Neural progenitor cell (in vitro differentiated cells): ENCODE measurements at regions not wholly inside any gene's neighbourhood (a gene's known extent, or its start where the extent isn't known, plus 50 kb on each side); places are given as distances from the start of the nearest gene placed in this dataset.

Source experiments
- DNase-seq: peaks from one replicate; pipeline ENCODE4 v3.0.0-alpha.2; 2016; ENCODE audit warnings: low spot score
- H2AFZ ChIP-seq: fragments of 200-600 bp; sonication (generic); replicated peaks from 2 replicates; pipeline ENCODE4 v1.6.1; 2016; ENCODE audit warnings: antibody characterized with exemption
- H3F3A ChIP-seq: fragments of 200-600 bp; sonication (generic); 2 replicates; pipeline ENCODE4 v1.6.1; 2016; ENCODE audit warnings: antibody characterized with exemption, low read depth
- H3K27ac ChIP-seq: fragments of 200-600 bp; sonication (generic); 2 replicates; pipeline ENCODE4 v1.5.1; 2016; ENCODE audit warnings: mild to moderate bottlenecking
- H3K27me3 ChIP-seq: fragments of 200-600 bp; sonication (generic); 2 replicates; pipeline ENCODE4 v1.6.1; 2016; ENCODE audit warnings: mild to moderate bottlenecking, moderate library complexity
- H3K36me3 ChIP-seq: fragments of 200-600 bp; sonication (generic); 2 replicates; pipeline ENCODE4 v1.5.1; 2016
- H3K4me1 ChIP-seq: fragments of 200-600 bp; sonication (generic); 2 replicates; pipeline ENCODE4 v1.6.1; 2016; ENCODE audit warnings: mixed run types
- H3K4me2 ChIP-seq: fragments of 200-600 bp; sonication (generic); 2 replicates; pipeline ENCODE4 v1.6.1; 2016
- H3K4me3 ChIP-seq: fragments of 200-600 bp; sonication (generic); 2 replicates; pipeline ENCODE4 v1.5.1; 2016
- H3K79me2 ChIP-seq: fragments of 200-600 bp; sonication (generic); 2 replicates; pipeline ENCODE4 v1.6.1; 2016; ENCODE audit warnings: low read depth
- H3K9ac ChIP-seq: fragments of 200-600 bp; sonication (generic); 2 replicates; pipeline ENCODE4 v1.6.1; 2016
- H3K9me3 ChIP-seq: fragments of 200-600 bp; sonication (generic); 2 replicates; pipeline ENCODE4 v1.5.1; 2016; ENCODE audit warnings: low read depth
- H4K20me1 ChIP-seq: fragments of 200-600 bp; sonication (generic); 2 replicates; pipeline ENCODE4 v1.6.1; 2016; ENCODE audit warnings: low read depth
- H3K27ac Mint-ChIP-seq: 3 replicates; pipeline ENCODE4 v1.8.0; 2021; ENCODE audit warnings: mixed read lengths
- H3K27me3 Mint-ChIP-seq: 2 replicates; pipeline ENCODE4 v1.8.0; 2022; ENCODE audit warnings: low read depth, mild to moderate bottlenecking, inconsistent platforms, moderate library complexity, mixed read lengths; ENCODE audit not compliant: insufficient read depth
- H3K36me3 Mint-ChIP-seq: 3 replicates; pipeline ENCODE4 v1.8.0; 2021; ENCODE audit warnings: mixed read lengths
- H3K4me1 Mint-ChIP-seq: 3 replicates; pipeline ENCODE4 v1.8.0; 2021; ENCODE audit warnings: mixed read lengths
- H3K4me3 Mint-ChIP-seq: 3 replicates; pipeline ENCODE4 v1.8.0; 2021; ENCODE audit warnings: mild to moderate bottlenecking, moderate library complexity, mixed read lengths
- H3K9me3 Mint-ChIP-seq: 3 replicates; pipeline ENCODE4 v1.8.0; 2020; ENCODE audit warnings: mixed read lengths
- CTCF ChIP-seq: fragments of 200-600 bp; sonication (generic); IDR thresholded peaks from 2 replicates; pipeline ENCODE4 v1.5.1; 2017; ENCODE audit warnings: antibody characterized with exemption, mild to moderate bottlenecking
- EZH2 ChIP-seq: fragments of 200-600 bp; sonication (generic); IDR thresholded peaks from 2 replicates; pipeline ENCODE4 v1.6.1; 2017; ENCODE audit warnings: antibody characterized with exemption, mild to moderate bottlenecking, moderate library complexity
- EZH2phosphoT487 ChIP-seq: fragments of 200-600 bp; sonication (generic); IDR thresholded peaks from 2 replicates; pipeline ENCODE4 v1.6.1; 2017; ENCODE audit warnings: antibody characterized with exemption

GRCh38 chr16:87056083-87056482 lies 261.1 kb downstream of the C16orf95 start:
- no peaks in the 10 kb centered on the region for H3K36me3 Mint-ChIP-seq
- DNase-seq: no peak

DNA sequence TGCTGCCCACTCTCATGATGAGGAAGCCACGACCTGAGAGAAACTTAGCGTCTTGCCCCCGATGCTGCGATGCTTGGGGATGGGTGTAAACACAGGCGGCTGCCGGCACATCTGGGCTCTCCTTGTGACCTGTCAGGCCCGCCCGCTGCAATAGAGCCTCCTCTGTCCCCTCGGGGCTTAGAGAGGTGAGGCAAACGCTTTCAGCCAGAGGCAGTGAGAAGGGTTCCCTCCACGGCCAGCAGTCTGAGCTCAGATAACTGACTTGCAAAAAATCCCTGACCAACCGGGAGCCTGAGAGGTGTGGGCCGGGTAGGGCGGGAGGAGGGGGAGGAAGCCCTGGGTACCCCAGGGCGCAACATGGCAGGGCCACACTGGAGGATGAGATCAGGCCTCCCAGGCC lies 260.6 kb downstream of the C16orf95 start:
- Mint-ChIP-seq H3K4me3 (no peak overlapping the region), H3K9me3 (peaks cover 3% of the 10 kb centered on the region), H3K4me1 (peaks cover 9% of the 10 kb centered on the region), H3K27me3 (peaks cover 11% of the 10 kb centered on the region), H3K36me3 (no peaks in the 10 kb centered on the region), H3K27ac (no peak overlapping the region)
- peaks cover 8% of the 10 kb centered on the region for H3F3A ChIP-seq
- H3K27ac ChIP-seq: no peak overlapping the region
- H3K4me2 ChIP-seq: no peak overlapping the region
- no peaks in the 10 kb centered on the region for H3K4me1 ChIP-seq
- H3K79me2 ChIP-seq: no peaks in the 10 kb centered on the region
- no peaks in the 10 kb centered on the region for H3K27me3 ChIP-seq
- no peaks in the 10 kb centered on the region for H3K36me3 ChIP-seq
- no peaks in the 10 kb centered on the region for H4K20me1 ChIP-seq
- H3K9me3 ChIP-seq: no peaks in the 10 kb centered on the region
- no peak overlapping the region for H3K9ac ChIP-seq
- no peak overlapping the region for H3K4me3 ChIP-seq
- H2AFZ ChIP-seq: no peak overlapping the region
- DNase-seq: no peak
- no peak for TF ChIP-seq EZH2phosphoT487

More at GRCh38 chr16:87056083-87056482, 261.1 kb downstream of the C16orf95 start:
- H3K4me3 ChIP-seq: no peak overlapping the region
- Mint-ChIP-seq H3K27ac (no peak overlapping the region), H3K9me3 (peaks cover 3% of the 10 kb centered on the region), H3K4me3 (no peak overlapping the region), H3K4me1 (peaks cover 9% of the 10 kb centered on the region), H3K27me3 (peaks cover 11% of the 10 kb centered on the region)
- no peak overlapping the region for H3K4me2 ChIP-seq
- H3K9ac ChIP-seq: no peak overlapping the region
- H4K20me1 ChIP-seq: no peaks in the 10 kb centered on the region
- peaks cover 8% of the 10 kb centered on the region for H3F3A ChIP-seq
- H3K9me3 ChIP-seq: no peaks in the 10 kb centered on the region
- H3K36me3 ChIP-seq: no peaks in the 10 kb centered on the region
- no peak overlapping the region for H2AFZ ChIP-seq
- no peaks in the 10 kb centered on the region for H3K79me2 ChIP-seq
- no peaks in the 10 kb centered on the region for H3K4me1 ChIP-seq
- no peak overlapping the region for H3K27ac ChIP-seq
- TF ChIP-seq CTCF (peak; percentile 14), EZH2 (no peak)
- no peaks in the 10 kb centered on the region for H3K27me3 ChIP-seq

DNA sequence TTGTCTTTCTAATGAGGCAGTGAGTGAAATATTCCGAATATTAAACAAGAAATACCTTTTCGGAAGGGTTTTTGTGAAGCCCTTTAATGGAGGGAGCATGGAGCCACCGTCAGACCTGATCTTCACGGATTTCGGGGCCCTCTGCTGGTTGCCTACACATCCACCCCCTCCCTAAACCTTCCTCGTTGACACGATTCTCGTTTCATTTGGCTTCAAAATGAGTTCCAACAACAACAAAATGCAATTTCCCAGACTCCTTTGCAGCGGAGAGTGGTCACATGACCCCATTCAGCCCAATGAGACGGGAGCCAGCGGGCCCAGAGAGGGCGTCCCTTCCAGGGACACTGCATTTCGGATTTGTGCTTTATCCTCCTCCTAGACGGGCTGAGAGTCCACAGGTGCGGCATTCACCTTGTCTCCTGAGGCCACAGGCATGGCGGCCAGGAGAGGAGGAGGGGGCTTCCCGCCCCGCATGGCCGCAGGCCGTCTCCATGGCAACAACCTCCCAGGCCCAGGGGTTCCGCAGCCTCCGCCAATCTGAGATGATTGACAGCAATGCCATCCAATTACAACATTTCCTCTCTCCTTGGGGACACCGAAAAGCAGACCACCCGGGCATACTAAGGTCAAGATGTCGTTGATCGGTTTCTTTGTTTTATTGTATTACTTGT lies 259.8 kb downstream of the C16orf95 start:
- Histone ChIP-seq H4K20me1 (no peaks in the 10 kb centered on the region), H3K36me3 (no peaks in the 10 kb centered on the region), H3K4me3 (no peak overlapping the region), H3K27me3 (no peaks in the 10 kb centered on the region), H3K79me2 (no peaks in the 10 kb centered on the region), H3K9me3 (no peaks in the 10 kb centered on the region), H3K4me1 (peaks cover 2% of the 10 kb centered on the region), H3K27ac (no peak overlapping the region), H3K4me2 (no peak overlapping the region), H3K9ac (no peak overlapping the region), H2AFZ (no peak overlapping the region), H3F3A (peaks cover 5% of the 10 kb centered on the region)
- Mint-ChIP-seq H3K27ac (no peak overlapping the region), H3K36me3 (no peaks in the 10 kb centered on the region), H3K27me3 (peaks cover 9% of the 10 kb centered on the region), H3K4me3 (peak overlapping the region; percentile 35), H3K4me1 (peaks cover 8% of the 10 kb centered on the region), H3K9me3 (peaks cover 3% of the 10 kb centered on the region)
- DNase-seq: peak; percentile 33
- TF ChIP-seq CTCF (peak; percentile 45), EZH2phosphoT487 (no peak)

GRCh38 chr16:87057951-87058560 lies 259.1 kb downstream of the C16orf95 start:
- Histone ChIP-seq H3K4me2 (no peak overlapping the region), H3K4me1 (peaks cover 4% of the 10 kb centered on the region), H3K9me3 (no peaks in the 10 kb centered on the region), H3K27ac (no peak overlapping the region), H3K79me2 (no peaks in the 10 kb centered on the region), H4K20me1 (no peaks in the 10 kb centered on the region), H3K9ac (no peak overlapping the region), H2AFZ (no peak overlapping the region), H3K27me3 (no peaks in the 10 kb centered on the region), H3K4me3 (no peak overlapping the region), H3F3A (no peaks in the 10 kb centered on the region), H3K36me3 (no peaks in the 10 kb centered on the region)
- H3K9me3 Mint-ChIP-seq: peaks cover 3% of the 10 kb centered on the region
- H3K27ac Mint-ChIP-seq: no peak overlapping the region
- H3K36me3 Mint-ChIP-seq: no peaks in the 10 kb centered on the region
- TF ChIP-seq CTCF: no peak
- TF ChIP-seq EZH2: no peak
- TF ChIP-seq EZH2phosphoT487: no peak
- H3K27me3 Mint-ChIP-seq: peaks cover 6% of the 10 kb centered on the region
- peaks cover 5% of the 10 kb centered on the region for H3K4me1 Mint-ChIP-seq
- H3K4me3 Mint-ChIP-seq: no peak overlapping the region
- DNase-seq: no peak
